ENCODE measurements at regions not wholly inside any gene's neighbourhood (a gene's known extent, or its start where the extent isn't known, plus 50 kb on each side); places are given as distances from the start of the nearest gene placed in this dataset.

- no peak for TF ChIP-seq YY1 (IDR thresholded peaks at IDR 0.05; ENCODE audit: insufficient read depth, insufficient read length)
- TF ChIP-seq SUZ12 (IDR thresholded peaks at IDR 0.05; ENCODE audit: extremely low read depth, insufficient read depth, insufficient read length): no peak
- TF ChIP-seq ZNF274 (IDR thresholded peaks at IDR 0.05; ENCODE audit: low read depth, low read length): no peak
These were observed 215.1 kb upstream of the ZNF507 start for GRCh38 chr19:32130332-32130731.
